Body of pancreas (tissue), 4 donors: ENCODE measurements at regions not wholly inside any gene's neighbourhood (a gene's known extent, or its start where the extent isn't known, plus 50 kb on each side); places are given as distances from the start of the nearest gene placed in this dataset.

Experiments used
- ATAC-seq: fragments of 150-250 bp; one replicate; pipeline ENCODE4 v1.9.1; 2016
- DNase-seq, 4 donors: peaks; one replicate each; pipeline ENCODE4 v3.0.0-alpha.2; 2019
- H3K27ac ChIP-seq, 4 donors: fragments of 200-600 bp; sonication (generic); 1 replicate in 3 of 4; 2 replicates in 1 of 4; pipeline versions ENCODE4 v1.5.1 to v1.6.1; 2016 to 2019; ENCODE audit warnings: mild to moderate bottlenecking in 1 of 4, mixed read lengths in 1 of 4, moderate library complexity in 1 of 4
- H3K27me3 ChIP-seq, 2 donors: fragments of 200-600 bp; sonication (generic); one replicate each; pipeline ENCODE4 v1.6.0; 2016; ENCODE audit warnings: mild to moderate bottlenecking in 1 of 2
- H3K36me3 ChIP-seq, 2 donors: fragments of 200-600 bp; sonication (generic); replicated peaks in 1 of 2; 2 replicates each; pipeline ENCODE4 v1.5.1; 2016; ENCODE audit warnings: low read depth in 2 of 2; ENCODE audit not compliant: insufficient read depth in 1 of 2
- H3K4me1 ChIP-seq: fragments of 200-600 bp; sonication (generic); one replicate; pipeline ENCODE4 v1.6.0; 2016
- H3K4me3 ChIP-seq, 2 donors: fragments of 200-600 bp; sonication (generic); 1 replicate in 1 of 2; 2 replicates in 1 of 2; pipeline ENCODE4 v1.5.1; 2016 to 2019
- H3K9me3 ChIP-seq, 3 donors: fragments of 200-600 bp; sonication (generic); 1 replicate in 2 of 3; 2 replicates in 1 of 3; pipeline ENCODE4 v1.5.1; 2016
- POLR2A ChIP-seq, 3 donors: fragments of 450-650 bp; IDR thresholded peaks; one replicate each; pipeline ENCODE4 v1.6.1; 2016; ENCODE audit warnings: antibody characterized with exemption in 3 of 3, mild to moderate bottlenecking in 2 of 3
- WGBS, 2 donors: methylation state at CpG; one replicate each; pipeline ENCODE4 v1.1.5; 2017; 5-methylcytosine and 5-hydroxymethylcytosine counted together
- intact Hi-C: fragments of 100-400 bp; cut with DNase I; formaldehyde crosslinking; loops from one replicate; pipeline ENCODE4 v1.15.1; 2023
- TF ChIP-seq, protein P1 (sequence below), 7 experiments: fragments of 450-650 bp in 4 of 7; fragments of 200-600 bp in 3 of 7; sonication (generic) in 3 of 7; IDR thresholded peaks; one replicate each; pipeline ENCODE4 v1.5.1; 2016 to 2019; ENCODE audit warnings: antibody characterized with exemption in 7 of 7

DNA sequence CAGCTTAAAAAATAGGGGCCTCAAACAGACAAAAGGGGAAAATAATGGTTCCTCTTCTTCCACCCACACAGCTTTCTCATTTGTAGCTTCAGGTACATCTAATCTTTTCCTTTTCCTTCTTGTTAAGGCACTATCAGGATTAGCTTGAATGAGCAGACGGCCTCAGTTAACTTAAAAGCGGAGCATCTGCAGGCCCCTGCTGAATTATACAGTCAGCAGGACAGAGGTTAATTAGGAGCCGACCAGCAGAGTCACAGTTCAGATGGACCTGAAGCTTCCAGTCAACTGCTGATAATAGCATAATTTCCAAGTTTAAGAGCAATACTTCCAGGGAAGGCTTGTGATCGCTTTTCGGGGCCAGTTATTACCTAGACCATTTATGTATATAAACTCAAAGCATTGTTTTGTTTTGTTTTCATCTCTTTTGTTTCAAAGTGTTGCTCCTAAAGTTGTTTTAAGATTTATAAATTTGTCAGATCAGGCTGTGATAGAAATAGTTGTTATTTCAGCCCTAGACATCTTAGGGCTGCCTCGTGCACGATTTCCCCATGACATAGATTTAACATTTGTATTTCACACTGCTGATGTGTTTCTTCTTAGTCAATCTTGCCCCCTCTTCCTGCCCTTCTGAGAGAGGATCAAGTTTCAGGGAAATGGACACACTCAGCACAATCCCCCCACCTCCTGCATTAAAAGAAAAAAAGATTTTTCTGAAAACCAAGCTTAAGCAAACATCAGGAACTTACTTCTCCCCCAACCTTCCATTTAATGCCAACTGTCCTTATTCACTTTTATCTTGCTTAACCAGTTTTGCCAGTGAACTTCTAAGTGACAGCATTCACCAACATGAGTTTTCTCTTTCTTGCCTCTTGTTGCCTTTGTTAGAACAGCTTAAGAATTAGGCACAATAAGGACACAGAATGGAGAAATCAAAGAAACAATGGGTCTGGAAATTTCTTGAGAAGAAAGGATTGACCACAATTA is 449.8 kb downstream of the ARHGEF28 start:
- DNase-seq (no peak), ATAC-seq (peak; percentile 50)
- intact Hi-C loops = no loop called here
- no peak overlapping the region for H3K27ac ChIP-seq
- H3K9me3 ChIP-seq = no peaks in the 10 kb centered on the region
- no peaks in the 10 kb centered on the region for H3K27me3 ChIP-seq
- peaks cover 25% of the 10 kb centered on the region for H3K4me1 ChIP-seq
- H3K4me3 ChIP-seq = no peak overlapping the region
- WGBS, 2 donors = 73 to 79% methylated on average over 7 of the region's 7 CpGs
- TF ChIP-seq POLR2A (IDR thresholded peaks at IDR 0.05) = no peak
- TF ChIP-seq, protein P1, sequence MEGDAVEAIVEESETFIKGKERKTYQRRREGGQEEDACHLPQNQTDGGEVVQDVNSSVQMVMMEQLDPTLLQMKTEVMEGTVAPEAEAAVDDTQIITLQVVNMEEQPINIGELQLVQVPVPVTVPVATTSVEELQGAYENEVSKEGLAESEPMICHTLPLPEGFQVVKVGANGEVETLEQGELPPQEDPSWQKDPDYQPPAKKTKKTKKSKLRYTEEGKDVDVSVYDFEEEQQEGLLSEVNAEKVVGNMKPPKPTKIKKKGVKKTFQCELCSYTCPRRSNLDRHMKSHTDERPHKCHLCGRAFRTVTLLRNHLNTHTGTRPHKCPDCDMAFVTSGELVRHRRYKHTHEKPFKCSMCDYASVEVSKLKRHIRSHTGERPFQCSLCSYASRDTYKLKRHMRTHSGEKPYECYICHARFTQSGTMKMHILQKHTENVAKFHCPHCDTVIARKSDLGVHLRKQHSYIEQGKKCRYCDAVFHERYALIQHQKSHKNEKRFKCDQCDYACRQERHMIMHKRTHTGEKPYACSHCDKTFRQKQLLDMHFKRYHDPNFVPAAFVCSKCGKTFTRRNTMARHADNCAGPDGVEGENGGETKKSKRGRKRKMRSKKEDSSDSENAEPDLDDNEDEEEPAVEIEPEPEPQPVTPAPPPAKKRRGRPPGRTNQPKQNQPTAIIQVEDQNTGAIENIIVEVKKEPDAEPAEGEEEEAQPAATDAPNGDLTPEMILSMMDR (IDR thresholded peaks at IDR 0.05) = no peak
- no peaks in the 10 kb centered on the region for H3K36me3 ChIP-seq

DNA sequence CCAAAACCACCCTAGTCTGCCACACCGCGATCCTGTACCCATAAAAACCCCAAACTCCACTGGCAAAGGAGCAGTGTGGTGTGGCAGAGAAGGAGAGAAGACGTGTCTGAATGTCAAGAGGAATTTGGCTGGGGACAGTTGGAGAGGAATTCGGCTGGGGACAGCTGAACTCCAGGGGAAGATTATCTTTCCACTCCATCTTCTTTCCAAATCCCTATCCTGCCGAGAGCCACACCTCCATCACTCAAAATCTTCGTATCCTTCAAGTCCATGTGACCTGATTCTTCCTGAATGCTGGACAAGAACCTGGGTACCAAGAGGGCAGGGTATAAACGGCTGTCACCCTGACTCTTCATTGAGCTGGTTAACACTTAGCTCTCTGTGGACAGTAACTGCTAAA is 448.1 kb downstream of the ARHGEF28 start:
- intact Hi-C loops = no loop called here
- 90 to 93% methylated on average over 7 of the region's 7 CpGs for WGBS, 2 donors
- Histone ChIP-seq H3K36me3 (no peaks in the 10 kb centered on the region), H3K27ac (no peak overlapping the region), H3K4me3 (no peak overlapping the region), H3K9me3 (no peaks in the 10 kb centered on the region), H3K4me1 (peaks cover 25% of the 10 kb centered on the region), H3K27me3 (no peaks in the 10 kb centered on the region)
- DNase-seq (no peak), ATAC-seq (no peak)
- TF ChIP-seq POLR2A (IDR thresholded peaks at IDR 0.05) = no peak
- TF ChIP-seq, protein P1 (IDR thresholded peaks at IDR 0.05) = no peak

DNA sequence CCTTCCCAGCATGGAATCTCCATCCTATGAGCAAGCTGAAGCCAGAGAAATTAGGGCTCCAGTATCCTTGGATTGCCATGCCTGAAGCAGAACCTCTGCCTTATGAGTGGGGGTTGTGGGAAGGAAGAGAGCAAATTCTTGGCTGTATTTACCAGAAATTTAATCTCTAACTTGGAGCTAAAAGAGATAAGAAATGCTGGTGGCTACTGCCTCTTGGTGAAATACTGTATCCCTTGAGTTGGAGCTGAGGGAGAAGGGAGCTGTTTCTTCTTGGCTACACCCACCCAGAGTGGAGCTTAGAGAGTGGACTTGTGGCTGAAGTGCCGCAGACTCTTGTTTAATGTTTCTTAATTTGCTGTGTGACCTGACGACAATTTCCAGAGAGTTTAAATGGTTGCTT is 447.3 kb downstream of the ARHGEF28 start:
- DNase-seq (no peak), ATAC-seq (peak; percentile 63)
- no peak overlapping the region for H3K27ac ChIP-seq
- WGBS, 2 donors = 65 to 68% methylated on average over 2 of the region's 2 CpGs
- H3K27me3 ChIP-seq = no peaks in the 10 kb centered on the region
- intact Hi-C loops = no loop called here
- H3K4me1 ChIP-seq = peaks cover 25% of the 10 kb centered on the region
- TF ChIP-seq, protein P1 (IDR thresholded peaks at IDR 0.05) = no peak
- no peak for TF ChIP-seq POLR2A (IDR thresholded peaks at IDR 0.05)
- no peaks in the 10 kb centered on the region for H3K36me3 ChIP-seq
- no peak overlapping the region for H3K4me3 ChIP-seq
- H3K9me3 ChIP-seq = no peaks in the 10 kb centered on the region

DNA sequence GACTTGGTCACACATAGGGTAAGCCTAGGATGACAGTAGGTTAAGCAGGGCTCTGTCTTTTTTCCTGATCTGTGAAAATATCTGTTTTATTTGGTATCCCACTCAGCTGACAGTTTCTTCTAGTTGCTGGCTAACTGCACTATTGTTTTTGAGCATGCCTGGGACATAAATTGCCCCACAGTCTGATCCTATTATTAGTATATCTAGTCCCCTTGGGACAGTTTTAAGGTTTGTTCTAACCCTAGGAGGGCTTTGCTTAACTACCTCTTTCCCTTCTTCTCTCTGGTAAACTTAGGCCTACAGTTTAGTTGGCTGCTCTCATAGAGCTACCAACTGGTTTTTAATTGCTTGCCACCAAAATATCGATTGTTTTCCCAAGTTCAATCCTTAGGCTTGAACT is 446.6 kb downstream of the ARHGEF28 start:
- no peak overlapping the region for H3K27ac ChIP-seq
- H3K9me3 ChIP-seq = no peaks in the 10 kb centered on the region
- peaks cover 25% of the 10 kb centered on the region for H3K4me1 ChIP-seq
- no peak for TF ChIP-seq POLR2A (IDR thresholded peaks at IDR 0.05)
- TF ChIP-seq, protein P1 (IDR thresholded peaks at IDR 0.05) = no peak
- intact Hi-C loops = no loop called here
- no peak for ATAC-seq
- DNase-seq = no peak
- no peak overlapping the region for H3K4me3 ChIP-seq
- WGBS, 2 donors = 90 to 95% methylated on average over 1 of the region's 1 CpG
- H3K27me3 ChIP-seq = no peaks in the 10 kb centered on the region
- no peaks in the 10 kb centered on the region for H3K36me3 ChIP-seq
